ENCODE measurements at regions not wholly inside any gene's neighbourhood (a gene's known extent, or its start where the extent isn't known, plus 50 kb on each side); places are given as distances from the start of the nearest gene placed in this dataset.

- TF ChIP-seq CHD7 (IDR thresholded peaks at IDR 0.05; ENCODE audit: insufficient replicate concordance, low read length) (no peak), GTF2F1 (IDR thresholded peaks at IDR 0.05; ENCODE audit: borderline replicate concordance, low read depth, low read length) (no peak)
Observed at GRCh38 chr13:75202981-75203380, 279.0 kb downstream of the TBC1D4 start (continued).
